HFFc6 (cell line): ENCODE measurements at regions not wholly inside any gene's neighbourhood (a gene's known extent, or its start where the extent isn't known, plus 50 kb on each side); places are given as distances from the start of the nearest gene placed in this dataset.

Source experiments
- DNase-seq: peaks from one replicate; pipeline ENCODE4 v3.0.0-alpha.2; 2018
- H3K27ac Mint-ChIP-seq: 2 replicates; pipeline ENCODE4 v1.8.0; 2020; ENCODE audit warnings: mild to moderate bottlenecking, mixed read lengths
- H3K27me3 Mint-ChIP-seq: 2 replicates; pipeline ENCODE4 v1.8.0; 2021; ENCODE audit warnings: mild to moderate bottlenecking, moderate library complexity, mixed read lengths; ENCODE audit not compliant: insufficient read depth
- H3K36me3 Mint-ChIP-seq: 2 replicates; pipeline ENCODE4 v1.8.0; 2021; ENCODE audit warnings: low read depth, mixed read lengths
- H3K4me1 Mint-ChIP-seq: 2 replicates; pipeline ENCODE4 v1.8.0; 2020; ENCODE audit warnings: low read depth, mixed read lengths
- H3K4me3 Mint-ChIP-seq: 2 replicates; pipeline ENCODE4 v1.8.0; 2020; ENCODE audit warnings: mild to moderate bottlenecking, moderate library complexity, mixed read lengths
- H3K9me3 Mint-ChIP-seq: 2 replicates; pipeline ENCODE4 v1.8.0; 2020; ENCODE audit warnings: mild to moderate bottlenecking, mixed read lengths
- TF ChIP-seq, protein P1 (sequence below): fragments of 200-600 bp; sonication (generic); IDR thresholded peaks from 2 replicates; pipeline ENCODE4 v1.5.0; 2021; ENCODE audit warnings: antibody characterized with exemption, mild to moderate bottlenecking

DNA sequence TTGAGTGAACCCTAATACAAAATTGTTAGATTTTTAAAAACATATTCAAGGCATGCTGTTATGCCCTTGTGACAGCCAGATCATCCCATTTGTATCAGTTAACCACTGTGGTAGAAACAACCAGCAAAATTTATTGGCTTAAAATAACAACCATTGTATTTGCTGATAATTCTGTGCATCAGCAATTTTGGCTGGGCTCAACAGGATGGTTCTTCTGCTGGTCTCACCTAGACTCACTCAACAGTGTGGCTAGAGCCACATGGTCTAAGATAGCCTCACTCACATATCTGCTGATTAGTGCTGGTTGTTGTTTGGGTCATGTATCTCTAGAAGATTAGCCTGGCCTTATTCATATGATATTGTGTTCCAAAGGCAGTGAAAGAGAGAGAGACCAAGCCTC is 160.1 kb upstream of the GATA6 start:
- H3K27ac Mint-ChIP-seq: no peak overlapping the region
- no peak overlapping the region for H3K4me3 Mint-ChIP-seq
- DNase-seq: no peak
- no peaks in the 10 kb centered on the region for H3K4me1 Mint-ChIP-seq
- TF ChIP-seq, protein P1, sequence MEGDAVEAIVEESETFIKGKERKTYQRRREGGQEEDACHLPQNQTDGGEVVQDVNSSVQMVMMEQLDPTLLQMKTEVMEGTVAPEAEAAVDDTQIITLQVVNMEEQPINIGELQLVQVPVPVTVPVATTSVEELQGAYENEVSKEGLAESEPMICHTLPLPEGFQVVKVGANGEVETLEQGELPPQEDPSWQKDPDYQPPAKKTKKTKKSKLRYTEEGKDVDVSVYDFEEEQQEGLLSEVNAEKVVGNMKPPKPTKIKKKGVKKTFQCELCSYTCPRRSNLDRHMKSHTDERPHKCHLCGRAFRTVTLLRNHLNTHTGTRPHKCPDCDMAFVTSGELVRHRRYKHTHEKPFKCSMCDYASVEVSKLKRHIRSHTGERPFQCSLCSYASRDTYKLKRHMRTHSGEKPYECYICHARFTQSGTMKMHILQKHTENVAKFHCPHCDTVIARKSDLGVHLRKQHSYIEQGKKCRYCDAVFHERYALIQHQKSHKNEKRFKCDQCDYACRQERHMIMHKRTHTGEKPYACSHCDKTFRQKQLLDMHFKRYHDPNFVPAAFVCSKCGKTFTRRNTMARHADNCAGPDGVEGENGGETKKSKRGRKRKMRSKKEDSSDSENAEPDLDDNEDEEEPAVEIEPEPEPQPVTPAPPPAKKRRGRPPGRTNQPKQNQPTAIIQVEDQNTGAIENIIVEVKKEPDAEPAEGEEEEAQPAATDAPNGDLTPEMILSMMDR: no peak
- no peaks in the 10 kb centered on the region; the same call in 1 of the 2 replicates for H3K9me3 Mint-ChIP-seq
- H3K36me3 Mint-ChIP-seq: no peaks in the 10 kb centered on the region
- peaks cover 3% of the 10 kb centered on the region for H3K27me3 Mint-ChIP-seq

DNA sequence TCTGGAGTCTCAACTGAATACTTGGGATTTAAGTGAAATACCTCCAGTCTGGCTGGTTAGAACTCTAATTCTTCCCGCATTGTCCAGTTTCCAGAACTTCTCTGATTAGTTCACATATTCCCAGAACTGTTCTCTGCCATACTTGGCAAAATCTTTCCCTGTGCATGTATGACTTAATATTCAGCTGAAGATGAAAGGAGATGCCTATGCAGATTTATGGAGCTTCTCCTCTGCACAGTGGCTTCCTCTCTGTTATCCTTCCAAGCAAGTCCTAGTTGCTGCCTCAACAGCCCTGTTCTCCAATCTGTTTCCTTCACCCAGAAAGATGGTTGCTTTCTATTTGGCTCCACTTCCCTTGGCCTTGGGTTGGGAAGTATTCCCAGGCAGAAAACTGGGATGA is 155.4 kb upstream of the GATA6 start:
- Mint-ChIP-seq H3K36me3 (no peaks in the 10 kb centered on the region), H3K27ac (no peak overlapping the region), H3K27me3 (peaks cover 3% of the 10 kb centered on the region), H3K9me3 (no peaks in the 10 kb centered on the region; the same call in 1 of the 2 replicates), H3K4me3 (no peak overlapping the region), H3K4me1 (no peaks in the 10 kb centered on the region)
- DNase-seq: no peak
- TF ChIP-seq, protein P1: no peak

DNA sequence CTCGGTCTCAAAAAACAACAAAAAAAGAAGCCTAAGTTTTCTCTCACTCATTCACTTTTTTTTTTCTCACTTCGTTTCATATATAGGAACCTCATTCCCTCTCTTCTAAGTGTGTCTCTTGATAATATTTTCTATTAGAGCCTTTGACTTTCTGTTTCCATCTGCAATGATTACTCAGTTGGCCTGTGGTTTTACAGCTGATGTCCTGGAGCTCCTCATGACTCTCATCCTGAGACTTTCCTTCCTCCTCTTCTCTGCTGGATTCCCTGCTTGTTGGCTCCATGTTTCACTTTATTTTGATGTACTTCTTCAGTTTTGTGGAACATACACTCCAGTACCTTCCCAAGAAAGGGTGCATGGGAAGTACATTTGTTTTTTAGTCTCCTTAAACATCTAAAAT is 154.2 kb upstream of the GATA6 start:
- Mint-ChIP-seq H3K9me3 (no peaks in the 10 kb centered on the region; the same call in 1 of the 2 replicates), H3K4me1 (no peaks in the 10 kb centered on the region), H3K4me3 (no peak overlapping the region), H3K27ac (no peak overlapping the region), H3K27me3 (peaks cover 3% of the 10 kb centered on the region), H3K36me3 (no peaks in the 10 kb centered on the region)
- TF ChIP-seq, protein P1: no peak
- DNase-seq: no peak

DNA sequence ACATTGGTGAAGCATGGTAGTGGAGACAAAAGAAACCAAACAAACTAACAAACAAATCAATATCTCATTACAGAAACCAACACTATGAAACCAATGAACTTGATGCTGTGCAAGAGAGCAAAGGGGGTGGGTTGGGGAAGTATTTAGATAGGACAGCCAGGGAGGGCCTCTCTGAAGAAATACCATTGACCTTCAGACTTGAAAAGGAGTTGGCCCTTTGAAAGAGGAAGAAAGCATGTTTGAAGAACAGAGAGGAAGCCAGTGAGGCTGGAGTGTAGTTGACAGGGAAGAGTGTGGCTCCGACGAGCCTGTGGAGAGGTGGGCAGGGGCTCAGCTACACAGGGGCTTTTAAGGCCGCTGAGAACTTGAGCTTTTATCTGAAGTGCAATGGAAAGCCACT is 151.0 kb upstream of the GATA6 start:
- H3K4me1 Mint-ChIP-seq: no peaks in the 10 kb centered on the region
- peaks cover 11% of the 10 kb centered on the region for H3K27me3 Mint-ChIP-seq
- TF ChIP-seq, protein P1: no peak
- H3K27ac Mint-ChIP-seq: no peak overlapping the region
- no peak for DNase-seq
- no peaks in the 10 kb centered on the region for H3K36me3 Mint-ChIP-seq
- H3K4me3 Mint-ChIP-seq: no peak overlapping the region
- no peaks in the 10 kb centered on the region; the same call in 1 of the 2 replicates for H3K9me3 Mint-ChIP-seq

DNA sequence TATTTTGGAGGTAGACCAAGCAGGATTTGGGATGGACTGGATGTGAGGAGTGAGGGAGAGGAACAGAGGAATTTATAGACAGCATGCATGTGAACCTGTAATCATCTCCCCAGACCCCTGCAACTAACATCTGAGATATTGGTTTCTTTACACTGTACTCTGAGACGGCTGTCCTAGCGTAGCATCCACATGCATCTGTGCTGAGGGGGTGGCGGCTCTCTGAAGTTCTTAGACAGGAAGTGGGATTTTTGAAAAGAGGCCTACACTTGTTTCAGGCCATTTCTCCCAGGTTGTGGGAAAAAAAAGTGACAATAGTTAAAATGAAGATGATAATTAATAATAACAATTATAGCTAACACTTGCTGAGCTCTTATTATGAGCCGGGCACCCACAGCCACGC is 150.2 kb upstream of the GATA6 start:
- Mint-ChIP-seq H3K4me3 (no peak overlapping the region), H3K36me3 (no peaks in the 10 kb centered on the region), H3K27me3 (peaks cover 11% of the 10 kb centered on the region), H3K27ac (no peak overlapping the region), H3K4me1 (no peaks in the 10 kb centered on the region), H3K9me3 (no peaks in the 10 kb centered on the region)
- DNase-seq: no peak
- TF ChIP-seq, protein P1: no peak
